T-cell (primary cell): ENCODE measurements at regions not wholly inside any gene's neighbourhood (a gene's known extent, or its start where the extent isn't known, plus 50 kb on each side); places are given as distances from the start of the nearest gene placed in this dataset.

Experiments
- ATAC-seq, 4 experiments: fragments of 200-7000 bp in 3 of 4; fragments of 150-1000 bp in 1 of 4; cut with Tn5 transposase; replicated peaks in 1 of 4; 1 replicate in 3 of 4; 2 replicates in 1 of 4; pipeline ENCODE4 v1.10.0; 2021; ENCODE audit warnings: moderate library complexity in 3 of 4, mild to moderate bottlenecking in 2 of 4, moderate number of reproducible peaks in 1 of 4
- CTCF ChIA-PET, 2 donors: fragments of 300-600 bp; sonication (Branson Sonifier 250); formaldehyde crosslinking; loops; one replicate each; lab custom pipeline; 2022; ENCODE audit warnings: antibody characterized with exemption in 2 of 2; lab: Charles Lee
- POLR2A ChIA-PET, 2 donors: fragments of 300-600 bp; sonication (Branson Sonifier 250); formaldehyde crosslinking; loops; one replicate each; lab custom pipeline; 2022; ENCODE audit warnings: antibody characterized with exemption in 2 of 2; lab: Charles Lee
- DNase-seq, 35 experiments: peaks; one replicate each; pipeline versions ENCODE4 v3.0.0 to v3.0.0-alpha.2; 2013 to 2023
- H3K27ac ChIP-seq: one replicate; pipeline ENCODE4 v1.5.1; 2013; ENCODE audit warnings: low read length
- H3K27me3 ChIP-seq, 2 experiments: replicated peaks in 1 of 2; 1 replicate in 1 of 2; 2 replicates in 1 of 2; pipeline versions ENCODE4 v1.6.1 to v1.7.0; 2013; ENCODE audit warnings: low read length in 1 of 2, mixed read lengths in 1 of 2; ENCODE audit not compliant: control insufficient read depth in 2 of 2, insufficient read depth in 2 of 2; ENCODE audit errors: extremely low read depth in 1 of 2
- H3K36me3 ChIP-seq, 2 donors: 1 replicate in 1 of 2; 2 replicates in 1 of 2; pipeline versions ENCODE4 v1.6.1 to v1.7.0; 2013; ENCODE audit warnings: low read length in 1 of 2; ENCODE audit not compliant: control insufficient read depth in 2 of 2, insufficient read depth in 1 of 2; ENCODE audit errors: extremely low read depth in 1 of 2
- H3K4me1 ChIP-seq, 2 experiments: 1 replicate in 1 of 2; 2 replicates in 1 of 2; pipeline versions ENCODE4 v1.6.1 to v1.7.0; 2013; ENCODE audit warnings: low read length in 2 of 2, mixed read lengths in 1 of 2; ENCODE audit not compliant: insufficient read depth in 2 of 2, control insufficient read depth in 1 of 2; ENCODE audit errors: extremely low read depth in 1 of 2
- H3K4me3 ChIP-seq, 2 donors: 1 replicate in 1 of 2; 2 replicates in 1 of 2; pipeline versions ENCODE4 v1.5.1 to v1.7.0; 2013; ENCODE audit warnings: mild to moderate bottlenecking in 2 of 2, low read length in 1 of 2, moderate library complexity in 1 of 2; ENCODE audit not compliant: control insufficient read depth in 1 of 2; ENCODE audit errors: extremely low read depth in 1 of 2
- H3K9me3 ChIP-seq: 2 replicates; pipeline ENCODE4 v1.7.0; 2013
- H3K27ac Mint-ChIP-seq, 2 donors: one replicate each; pipeline ENCODE4 v1.8.0; 2020 to 2021; ENCODE audit warnings: mild to moderate bottlenecking in 2 of 2, mixed read lengths in 2 of 2
- H3K27me3 Mint-ChIP-seq, 2 donors: one replicate each; pipeline ENCODE4 v1.8.0; 2021 to 2022; ENCODE audit warnings: mixed read lengths in 2 of 2
- H3K36me3 Mint-ChIP-seq: one replicate; pipeline ENCODE4 v1.8.0; 2021; ENCODE audit warnings: mixed read lengths
- H3K4me1 Mint-ChIP-seq, 3 donors: one replicate each; pipeline ENCODE4 v1.8.0; 2020 to 2022; ENCODE audit warnings: mixed read lengths in 3 of 3, mild to moderate bottlenecking in 1 of 3
- H3K4me3 Mint-ChIP-seq, 3 donors: one replicate each; pipeline ENCODE4 v1.8.0; 2020 to 2022; ENCODE audit warnings: mild to moderate bottlenecking in 3 of 3, mixed read lengths in 3 of 3, moderate library complexity in 3 of 3
- H3K9me3 Mint-ChIP-seq, 3 donors: one replicate each; pipeline ENCODE4 v1.8.0; 2020 to 2022; ENCODE audit warnings: mixed read lengths in 3 of 3
- WGBS: methylation state at CpG from one replicate; pipeline ENCODE4 v1.1.5; 2013; ENCODE audit warnings: missing lambda C conversion rate; ENCODE audit not compliant: insufficient coverage; 5-methylcytosine and 5-hydroxymethylcytosine counted together

DNA sequence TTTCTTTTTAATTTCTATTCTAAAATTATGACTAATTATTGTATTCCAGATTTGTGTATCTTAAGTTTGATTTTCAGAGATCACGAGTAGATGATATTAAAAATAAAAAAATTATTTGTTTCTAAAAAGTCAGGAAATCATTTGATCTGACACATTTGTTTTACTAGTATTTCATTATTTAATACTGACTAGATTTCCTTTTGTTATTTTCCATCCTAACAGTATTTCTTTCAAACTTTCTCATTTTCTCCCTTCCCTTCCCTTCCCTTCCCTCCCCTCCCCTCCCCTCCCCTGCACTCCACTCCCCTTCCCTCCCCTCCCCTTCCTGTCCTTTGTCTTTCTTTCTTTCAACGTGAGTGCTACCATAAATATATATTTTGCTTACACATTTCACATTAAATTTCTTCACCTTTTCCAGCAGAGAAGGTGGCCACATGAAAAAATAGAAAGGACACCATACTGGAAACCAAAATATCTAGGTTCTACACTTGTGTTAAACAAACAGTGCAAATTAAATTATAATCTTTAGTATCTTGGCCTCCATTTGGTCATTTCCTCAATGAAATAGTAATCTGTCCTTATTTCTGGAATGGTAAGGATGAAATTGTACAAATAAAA lies 1412.7 kb upstream of the IGFBP7 start:
- CTCF ChIA-PET: no interaction called here
- peaks cover 8 to 20% (median 12%) of the 10 kb centered on the region in 3 donors for H3K9me3 Mint-ChIP-seq
- 33% methylated on average over 1 of the region's 2 CpGs for WGBS

DNA sequence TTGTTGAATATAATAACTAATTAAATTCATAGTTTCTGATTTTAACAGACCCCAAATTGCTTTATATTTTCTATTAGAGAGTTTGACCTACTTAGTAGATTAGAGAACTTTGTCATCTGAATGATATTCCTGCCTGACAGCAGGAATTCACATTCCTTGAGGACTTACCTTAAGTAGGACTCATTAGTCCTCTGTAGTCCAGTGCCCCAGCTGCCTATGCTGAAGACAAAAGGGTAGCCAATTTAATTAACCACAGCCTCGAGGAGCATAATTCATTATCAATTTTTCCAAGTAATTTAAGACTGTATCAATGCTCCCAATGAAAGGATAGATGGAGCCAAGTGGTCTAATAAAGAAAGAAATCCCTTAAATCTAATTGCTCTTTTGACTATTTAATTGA lies 1405.0 kb upstream of the IGFBP7 start:
- ATAC-seq: no peak
- Histone ChIP-seq H3K27ac (no peak overlapping the region), H3K36me3 (no peaks in the 10 kb centered on the region), H3K4me3 (no peak overlapping the region), H3K9me3 (no peaks in the 10 kb centered on the region), H3K4me1 (no peaks in the 10 kb centered on the region), H3K27me3 (no peaks in the 10 kb centered on the region)
- no peaks in the 10 kb centered on the region for H3K36me3 Mint-ChIP-seq
- ChIA-PET POLR2A (no interaction called here), CTCF (no interaction called here)
- no peak overlapping the region for H3K27ac Mint-ChIP-seq
- WGBS: no CpG with 5 or more reads among the region's 1 CpG
- H3K4me3 Mint-ChIP-seq: no peak overlapping the region
- no peaks in the 10 kb centered on the region for H3K4me1 Mint-ChIP-seq
- no peak for DNase-seq
- H3K27me3 Mint-ChIP-seq: no peaks in the 10 kb centered on the region
- H3K9me3 Mint-ChIP-seq: peaks cover 8 to 16% (median 12%) of the 10 kb centered on the region in 3 donors

More for the DNA sequence above, 1412.7 kb upstream of the IGFBP7 start:
- no peaks in the 10 kb centered on the region for H3K4me1 ChIP-seq
- DNase-seq (no peak), ATAC-seq (no peak)
- no peaks in the 10 kb centered on the region for H3K4me1 Mint-ChIP-seq
- H3K27me3 ChIP-seq: no peaks in the 10 kb centered on the region
- H3K4me3 Mint-ChIP-seq: no peak overlapping the region
- POLR2A ChIA-PET: no interaction called here
- no peak overlapping the region for H3K27ac Mint-ChIP-seq
- no peak overlapping the region for H3K4me3 ChIP-seq
- H3K36me3 Mint-ChIP-seq: no peaks in the 10 kb centered on the region
- H3K27me3 Mint-ChIP-seq: no peaks in the 10 kb centered on the region
- H3K36me3 ChIP-seq: no peaks in the 10 kb centered on the region
- H3K9me3 ChIP-seq: peaks cover 2% of the 10 kb centered on the region
- H3K27ac ChIP-seq: no peak overlapping the region

DNA sequence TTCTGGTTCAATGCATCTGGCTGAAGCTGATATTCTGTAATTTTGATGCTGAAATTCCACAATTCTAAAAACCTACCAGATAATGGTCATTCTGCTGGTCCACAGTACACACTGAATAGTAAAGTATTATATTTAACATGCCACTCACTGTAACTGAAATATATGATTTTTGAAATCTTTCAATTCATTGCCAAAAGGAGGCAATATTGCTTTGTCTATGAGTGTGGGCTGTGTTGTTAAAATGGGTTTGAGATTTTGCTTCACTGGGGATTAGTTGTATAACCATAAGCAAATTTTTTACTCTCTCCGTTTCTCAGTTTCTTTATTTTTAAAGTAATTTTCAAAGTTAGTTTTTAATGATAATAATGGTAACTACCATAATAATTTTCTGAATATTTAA lies 1404.1 kb upstream of the IGFBP7 start:
- H3K4me1 ChIP-seq: no peaks in the 10 kb centered on the region
- no peaks in the 10 kb centered on the region for H3K36me3 ChIP-seq
- H3K27ac Mint-ChIP-seq: no peak overlapping the region
- H3K36me3 Mint-ChIP-seq: no peaks in the 10 kb centered on the region
- H3K4me3 ChIP-seq: no peak overlapping the region
- no peaks in the 10 kb centered on the region for H3K4me1 Mint-ChIP-seq
- ChIA-PET POLR2A (no interaction called here), CTCF (no interaction called here)
- no peak overlapping the region for H3K4me3 Mint-ChIP-seq
- no peak overlapping the region for H3K27ac ChIP-seq
- DNase-seq (no peak), ATAC-seq (no peak)
- no CpG with 5 or more reads among the region's 1 CpG for WGBS
- no peaks in the 10 kb centered on the region for H3K27me3 ChIP-seq
- no peaks in the 10 kb centered on the region for H3K27me3 Mint-ChIP-seq
- no peaks in the 10 kb centered on the region for H3K9me3 ChIP-seq
- peaks cover 5 to 16% (median 6%) of the 10 kb centered on the region in 3 donors for H3K9me3 Mint-ChIP-seq

DNA sequence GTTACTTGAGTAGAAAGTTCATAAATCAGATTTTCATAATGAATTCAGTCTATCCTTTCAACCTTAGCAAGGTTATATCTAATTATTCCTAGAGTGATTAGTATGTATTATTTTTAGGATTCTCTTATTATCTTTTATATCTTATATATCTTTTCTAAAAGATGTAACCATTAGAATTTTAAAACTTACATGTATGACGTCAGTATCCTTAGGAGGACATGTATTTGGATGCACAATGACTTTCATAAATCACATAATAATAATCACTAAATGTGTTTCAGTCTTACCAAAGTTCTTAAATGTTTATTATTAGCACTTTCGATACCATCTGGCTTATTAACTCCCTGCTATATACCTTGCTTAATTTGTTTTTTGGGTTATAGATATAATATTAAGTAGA lies 1400.5 kb upstream of the IGFBP7 start:
- no peaks in the 10 kb centered on the region for H3K36me3 ChIP-seq
- peaks cover 4 to 7% (median 5%) of the 10 kb centered on the region in 3 donors for H3K9me3 Mint-ChIP-seq
- ATAC-seq: no peak
- H3K27ac Mint-ChIP-seq: no peak overlapping the region
- CTCF ChIA-PET: no interaction called here
- no peaks in the 10 kb centered on the region for H3K27me3 Mint-ChIP-seq
- H3K9me3 ChIP-seq: no peaks in the 10 kb centered on the region
- no peak for DNase-seq
- H3K4me3 Mint-ChIP-seq: no peak overlapping the region
- no peak overlapping the region for H3K4me3 ChIP-seq
- no peaks in the 10 kb centered on the region for H3K4me1 ChIP-seq
- no peaks in the 10 kb centered on the region for H3K36me3 Mint-ChIP-seq
- POLR2A ChIA-PET: no interaction called here
- no peaks in the 10 kb centered on the region for H3K4me1 Mint-ChIP-seq
- H3K27me3 ChIP-seq: no peaks in the 10 kb centered on the region
- no peak overlapping the region for H3K27ac ChIP-seq
- WGBS: no CpG with 5 or more reads among the region's 2 CpGs

DNA sequence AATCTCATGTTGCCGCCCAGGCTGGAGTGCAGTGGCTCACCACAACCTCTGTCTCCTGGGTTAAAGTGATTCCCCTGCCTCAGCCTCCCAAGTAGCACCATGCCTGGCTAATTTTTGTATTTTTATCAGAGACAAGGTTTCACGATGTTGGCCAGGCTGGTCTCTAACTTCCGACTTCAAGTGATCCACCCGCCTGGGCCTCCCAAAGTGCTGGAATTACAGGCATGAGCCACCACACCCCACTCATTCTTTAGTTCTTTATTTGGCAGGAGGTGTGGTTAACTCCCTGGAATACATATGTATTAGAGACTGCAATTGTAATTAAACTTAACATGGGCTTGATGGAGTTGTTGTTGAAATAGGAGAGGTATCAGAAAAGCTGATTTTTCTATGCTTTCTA lies 1396.9 kb upstream of the IGFBP7 start:
- Mint-ChIP-seq H3K4me1 (no peaks in the 10 kb centered on the region), H3K4me3 (no peak overlapping the region), H3K27ac (no peak overlapping the region), H3K27me3 (no peaks in the 10 kb centered on the region), H3K36me3 (no peaks in the 10 kb centered on the region), H3K9me3 (peaks cover 0 to 9% (median 7%) of the 10 kb centered on the region in 3 donors)
- ChIA-PET POLR2A (no interaction called here), CTCF (no interaction called here)
- Histone ChIP-seq H3K36me3 (no peaks in the 10 kb centered on the region), H3K4me1 (no peaks in the 10 kb centered on the region), H3K27ac (no peak overlapping the region), H3K27me3 (no peaks in the 10 kb centered on the region), H3K4me3 (no peak overlapping the region), H3K9me3 (no peaks in the 10 kb centered on the region)
- DNase-seq (no peak), ATAC-seq (no peak)
- 80% methylated on average over 1 of the region's 4 CpGs for WGBS

DNA sequence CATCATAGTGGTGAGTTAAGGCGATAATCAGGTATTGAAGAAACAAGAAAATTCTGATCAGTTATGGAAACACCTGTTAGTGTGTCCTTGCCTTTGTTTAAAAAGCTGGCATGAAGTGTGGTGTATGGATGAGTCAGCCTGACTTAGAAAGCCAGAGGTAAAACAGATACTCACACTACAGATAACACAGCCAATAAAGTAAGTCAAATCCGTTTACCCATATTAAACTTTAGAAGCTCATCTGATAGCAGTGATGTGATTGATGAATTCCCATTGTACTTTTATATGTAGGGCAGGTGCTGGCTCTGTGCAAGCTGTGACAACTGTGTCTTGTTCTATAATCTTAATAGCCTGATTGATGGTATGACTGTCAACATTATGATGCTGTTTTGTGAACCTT lies 1392.7 kb upstream of the IGFBP7 start:
- WGBS: 83% methylated on average over 1 of the region's 2 CpGs
- DNase-seq (no peak), ATAC-seq (no peak)
- Mint-ChIP-seq H3K4me1 (no peaks in the 10 kb centered on the region), H3K27me3 (no peaks in the 10 kb centered on the region), H3K4me3 (no peak overlapping the region), H3K27ac (no peak overlapping the region), H3K36me3 (no peaks in the 10 kb centered on the region), H3K9me3 (peaks cover 3 to 16% (median 4%) of the 10 kb centered on the region in 3 donors)
- Histone ChIP-seq H3K4me1 (no peaks in the 10 kb centered on the region), H3K36me3 (no peaks in the 10 kb centered on the region), H3K9me3 (no peaks in the 10 kb centered on the region), H3K4me3 (no peak overlapping the region), H3K27ac (no peak overlapping the region), H3K27me3 (no peaks in the 10 kb centered on the region)
- ChIA-PET POLR2A (no interaction called here), CTCF (no interaction called here)

DNA sequence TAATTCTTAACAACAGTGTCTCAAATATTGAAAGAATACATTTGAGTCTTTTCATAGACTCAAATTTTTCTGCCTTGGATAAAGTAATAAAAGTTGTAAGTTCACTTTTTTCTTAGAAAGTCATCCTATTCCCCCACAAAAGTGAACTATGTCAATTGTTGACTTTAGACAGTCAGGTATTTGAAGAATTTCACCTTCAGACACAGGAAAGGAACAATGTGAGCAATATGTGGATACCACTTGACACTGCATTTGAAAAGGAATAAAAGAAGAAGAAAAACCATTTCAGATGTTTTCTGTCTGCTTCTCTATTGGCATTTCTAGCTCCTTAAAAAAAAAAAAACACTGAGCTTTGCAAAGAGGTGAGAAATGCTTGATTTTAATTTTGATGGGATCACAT lies 1389.0 kb upstream of the IGFBP7 start:
- no peaks in the 10 kb centered on the region for H3K9me3 ChIP-seq
- no peak overlapping the region for H3K4me3 ChIP-seq
- H3K27me3 ChIP-seq: no peaks in the 10 kb centered on the region
- Mint-ChIP-seq H3K27me3 (no peaks in the 10 kb centered on the region), H3K36me3 (no peaks in the 10 kb centered on the region), H3K27ac (no peak overlapping the region), H3K4me1 (no peaks in the 10 kb centered on the region), H3K9me3 (peaks cover 2 to 16% (median 3%) of the 10 kb centered on the region in 3 donors), H3K4me3 (no peak overlapping the region)
- H3K4me1 ChIP-seq: no peaks in the 10 kb centered on the region
- POLR2A ChIA-PET: no interaction called here
- H3K36me3 ChIP-seq: no peaks in the 10 kb centered on the region
- CTCF ChIA-PET: no interaction called here
- ATAC-seq (no peak), DNase-seq (no peak)
- H3K27ac ChIP-seq: no peak overlapping the region
